ENCODE measurements at regions not wholly inside any gene's neighbourhood (a gene's known extent, or its start where the extent isn't known, plus 50 kb on each side); places are given as distances from the start of the nearest gene placed in this dataset.

DNA sequence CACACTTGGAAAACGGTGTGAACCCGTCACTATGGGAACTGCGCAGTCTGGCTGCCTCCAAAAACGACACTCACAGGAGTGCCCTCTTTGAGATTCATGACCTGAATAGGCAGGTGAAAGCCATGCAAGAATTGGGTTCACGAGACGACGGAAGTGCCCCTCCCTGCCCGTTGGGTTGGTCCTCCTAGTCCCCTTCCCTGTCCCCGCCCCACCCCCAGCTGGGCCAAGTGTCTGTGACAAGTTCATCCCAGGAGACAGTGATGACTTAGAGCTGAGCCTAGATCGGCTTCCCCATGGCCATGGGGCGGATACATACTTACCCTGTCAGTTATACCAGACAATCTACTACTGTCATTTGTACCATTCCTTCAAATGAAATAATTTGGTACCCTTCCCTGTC, 1137.7 kb upstream of the CHAC2 start:
- no peak overlapping the region for H3K4me2 ChIP-seq (ENCODE audit: unreplicated experiment)
- WGBS, 2 experiments (ENCODE audit: low coverage in 1 of 2, low lambda C conversion rate in 2 of 2, missing lambda C conversion rate in 2 of 2): 50% methylated on average over 7 to 11 of the region's 11 CpGs
- no peaks in the 10 kb centered on the region for H3F3A ChIP-seq (ENCODE audit: insufficient read depth)
- TF ChIP-seq EZH2 (IDR thresholded peaks at IDR 0.05; ENCODE audit: insufficient read depth, poor library complexity, severe bottlenecking): no peak
- H4K20me1 ChIP-seq (ENCODE audit: insufficient read depth): no peaks in the 10 kb centered on the region
- no peaks in the 10 kb centered on the region for H3K4me1 ChIP-seq (ENCODE audit: insufficient read depth)
- H3K9me2 ChIP-seq (ENCODE audit: insufficient read depth): no peaks in the 10 kb centered on the region
- no peak overlapping the region for H3K27ac ChIP-seq
- H3K9me3 ChIP-seq (ENCODE audit: low read depth): no peaks in the 10 kb centered on the region
- H3K36me3 ChIP-seq (ENCODE audit: low read depth): no peaks in the 10 kb centered on the region
- H3K4me3 ChIP-seq: no peak overlapping the region
- in situ Hi-C loops (cut with MboI): no loop called here
- no peaks in the 10 kb centered on the region for H3K27me3 ChIP-seq (replicated peaks; ENCODE audit: insufficient read depth)
- no peak overlapping the region for H2AFZ ChIP-seq
- no peak for DNase-seq
- H3K9ac ChIP-seq: no peak overlapping the region
- no peaks in the 10 kb centered on the region for H3K79me2 ChIP-seq (ENCODE audit: insufficient read depth)

DNA sequence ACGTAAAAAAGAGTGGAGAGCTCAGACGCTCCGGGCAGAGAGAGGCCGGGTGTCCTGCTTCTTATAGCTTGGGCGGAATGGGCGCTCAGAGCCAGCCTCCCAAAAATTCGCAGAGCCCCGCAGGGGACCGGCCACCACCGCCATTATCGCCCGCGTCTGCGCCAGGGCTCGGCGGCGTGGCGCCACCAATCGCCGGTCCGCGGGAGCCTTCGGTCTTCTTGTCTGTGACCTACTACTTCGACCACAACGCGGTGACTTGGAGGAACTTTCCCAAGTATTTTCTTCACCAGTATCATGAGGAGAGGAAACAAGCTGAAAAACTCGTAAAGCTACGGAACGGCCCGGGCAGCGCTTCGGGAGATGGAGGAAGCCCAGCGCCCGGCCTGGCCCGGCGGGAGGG, 1138.1 kb upstream of the CHAC2 start:
- Histone ChIP-seq H3K27ac (no peak overlapping the region), H3F3A (ENCODE audit: insufficient read depth) (no peaks in the 10 kb centered on the region), H4K20me1 (ENCODE audit: insufficient read depth) (no peaks in the 10 kb centered on the region), H3K4me1 (ENCODE audit: insufficient read depth) (no peaks in the 10 kb centered on the region), H3K79me2 (ENCODE audit: insufficient read depth) (no peaks in the 10 kb centered on the region), H3K27me3 (replicated peaks; ENCODE audit: insufficient read depth) (no peaks in the 10 kb centered on the region), H3K9me3 (ENCODE audit: low read depth) (no peaks in the 10 kb centered on the region), H2AFZ (no peak overlapping the region), H3K36me3 (ENCODE audit: low read depth) (no peaks in the 10 kb centered on the region), H3K9ac (no peak overlapping the region), H3K4me2 (ENCODE audit: unreplicated experiment) (no peak overlapping the region), H3K9me2 (ENCODE audit: insufficient read depth) (no peaks in the 10 kb centered on the region), H3K4me3 (no peak overlapping the region)
- no peak for DNase-seq
- in situ Hi-C loops (cut with MboI): no loop called here
- WGBS, 2 experiments (ENCODE audit: low coverage in 1 of 2, low lambda C conversion rate in 2 of 2, missing lambda C conversion rate in 2 of 2): 79 to 83% methylated on average over 36 of the region's 36 CpGs
- TF ChIP-seq EZH2 (IDR thresholded peaks at IDR 0.05; ENCODE audit: insufficient read depth, poor library complexity, severe bottlenecking) (no peak), EZH2phosphoT487 (IDR thresholded peaks at IDR 0.05; ENCODE audit: insufficient read depth, low read depth) (no peak)

DNA sequence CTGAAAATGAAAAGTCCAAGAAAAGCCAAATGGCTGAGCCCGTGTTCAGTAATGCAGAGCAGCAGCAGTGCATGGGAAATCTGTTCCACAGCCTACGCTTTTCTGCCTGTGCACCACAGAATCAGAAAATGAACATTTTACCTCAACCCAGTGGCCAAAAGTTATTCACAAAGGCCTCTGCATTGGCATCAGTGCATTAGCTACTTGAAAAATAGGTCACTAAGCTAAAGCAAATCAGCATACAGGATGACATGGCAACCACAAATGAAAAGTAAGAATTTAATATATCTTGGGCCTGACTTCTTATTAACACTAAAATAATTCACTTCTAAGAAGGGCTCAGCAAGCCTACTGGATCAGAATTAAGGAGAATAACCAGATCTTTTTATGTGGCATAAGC, 1145.3 kb upstream of the CHAC2 start:
- TF ChIP-seq EZH2phosphoT487 (IDR thresholded peaks at IDR 0.05; ENCODE audit: insufficient read depth, low read depth): no peak
- TF ChIP-seq EZH2 (IDR thresholded peaks at IDR 0.05; ENCODE audit: insufficient read depth, poor library complexity, severe bottlenecking): no peak
- Histone ChIP-seq H3K27me3 (replicated peaks; ENCODE audit: insufficient read depth) (no peaks in the 10 kb centered on the region), H3K9me2 (ENCODE audit: insufficient read depth) (no peaks in the 10 kb centered on the region), H3K9me3 (ENCODE audit: low read depth) (no peaks in the 10 kb centered on the region), H3K9ac (no peak overlapping the region), H3K4me1 (ENCODE audit: insufficient read depth) (no peaks in the 10 kb centered on the region), H3F3A (ENCODE audit: insufficient read depth) (no peaks in the 10 kb centered on the region), H3K27ac (no peak overlapping the region), H2AFZ (no peak overlapping the region), H3K36me3 (ENCODE audit: low read depth) (no peaks in the 10 kb centered on the region), H3K4me3 (no peak overlapping the region), H3K4me2 (ENCODE audit: unreplicated experiment) (no peak overlapping the region), H4K20me1 (ENCODE audit: insufficient read depth) (no peaks in the 10 kb centered on the region), H3K79me2 (ENCODE audit: insufficient read depth) (no peaks in the 10 kb centered on the region)
- no peak for DNase-seq
- WGBS, 2 experiments (ENCODE audit: low coverage in 1 of 2, low lambda C conversion rate in 2 of 2, missing lambda C conversion rate in 2 of 2): 17 to 20% methylated on average over 2 of the region's 2 CpGs
- in situ Hi-C loops (cut with MboI): no loop called here

DNA sequence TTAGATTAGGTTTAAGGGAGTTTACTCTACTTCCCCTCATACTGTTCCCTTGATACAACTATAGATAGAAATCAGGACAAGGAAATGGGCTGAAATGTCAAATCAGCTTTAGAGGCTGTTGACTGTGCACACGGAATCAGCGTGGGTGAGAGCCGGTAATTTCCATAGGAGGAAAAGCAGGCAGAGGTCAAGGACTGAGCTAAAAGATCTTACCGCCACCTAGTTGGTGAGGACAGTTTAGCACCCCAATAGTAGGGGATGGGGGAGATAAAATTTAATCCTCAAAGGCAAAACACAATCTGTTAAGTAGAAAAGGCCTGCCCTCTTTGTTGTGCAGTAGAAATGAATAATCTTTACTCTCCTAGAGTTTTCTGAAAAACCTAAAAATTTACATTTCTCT, 1154.5 kb upstream of the CHAC2 start:
- Histone ChIP-seq H3K79me2 (ENCODE audit: insufficient read depth) (no peaks in the 10 kb centered on the region), H4K20me1 (ENCODE audit: insufficient read depth) (no peaks in the 10 kb centered on the region), H3K27me3 (replicated peaks; ENCODE audit: insufficient read depth) (no peaks in the 10 kb centered on the region), H2AFZ (no peak overlapping the region), H3K36me3 (ENCODE audit: low read depth) (no peaks in the 10 kb centered on the region), H3K4me2 (ENCODE audit: unreplicated experiment) (no peak overlapping the region), H3F3A (ENCODE audit: insufficient read depth) (no peaks in the 10 kb centered on the region), H3K9me3 (ENCODE audit: low read depth) (no peaks in the 10 kb centered on the region), H3K4me3 (no peak overlapping the region), H3K4me1 (ENCODE audit: insufficient read depth) (no peaks in the 10 kb centered on the region), H3K27ac (no peak overlapping the region), H3K9ac (no peak overlapping the region), H3K9me2 (ENCODE audit: insufficient read depth) (no peaks in the 10 kb centered on the region)
- DNase-seq: no peak
- WGBS, 2 experiments (ENCODE audit: low coverage in 1 of 2, low lambda C conversion rate in 2 of 2, missing lambda C conversion rate in 2 of 2): 6 to 11% methylated on average over 4 of the region's 4 CpGs
- in situ Hi-C loops (cut with MboI): no loop called here
- TF ChIP-seq EZH2 (IDR thresholded peaks at IDR 0.05; ENCODE audit: insufficient read depth, poor library complexity, severe bottlenecking) (no peak), EZH2phosphoT487 (IDR thresholded peaks at IDR 0.05; ENCODE audit: insufficient read depth, low read depth) (no peak)

DNA sequence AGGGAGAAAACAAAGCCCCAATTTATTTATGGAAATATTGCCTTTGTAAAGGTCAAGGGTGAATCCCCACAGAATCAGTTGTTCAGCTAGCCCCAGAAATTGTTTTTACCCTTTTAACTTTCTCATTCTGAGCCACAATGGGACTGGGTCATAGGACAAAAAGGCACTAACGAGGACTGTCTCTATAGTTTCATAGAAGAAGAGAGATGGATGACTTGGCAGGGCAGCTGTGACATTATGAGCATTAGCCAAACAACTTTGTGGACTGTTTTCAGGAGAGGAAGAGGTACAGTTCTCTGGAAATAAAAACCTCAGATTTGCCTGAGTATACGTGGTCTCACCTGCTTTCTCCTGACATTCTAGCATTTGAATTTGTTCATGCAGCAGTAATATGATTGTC, 1155.8 kb upstream of the CHAC2 start:
- 0 to 6% methylated on average over 2 of the region's 2 CpGs for WGBS, 2 experiments (ENCODE audit: low coverage in 1 of 2, low lambda C conversion rate in 2 of 2, missing lambda C conversion rate in 2 of 2)
- TF ChIP-seq EZH2 (IDR thresholded peaks at IDR 0.05; ENCODE audit: insufficient read depth, poor library complexity, severe bottlenecking) (no peak), EZH2phosphoT487 (IDR thresholded peaks at IDR 0.05; ENCODE audit: insufficient read depth, low read depth) (no peak)

More for the DNA sequence above, 1155.8 kb upstream of the CHAC2 start:
- Histone ChIP-seq H3K9me3 (ENCODE audit: low read depth) (no peaks in the 10 kb centered on the region), H3K27ac (no peak overlapping the region), H3K4me1 (ENCODE audit: insufficient read depth) (no peaks in the 10 kb centered on the region), H3K4me3 (no peak overlapping the region), H3K79me2 (ENCODE audit: insufficient read depth) (no peaks in the 10 kb centered on the region), H4K20me1 (ENCODE audit: insufficient read depth) (no peaks in the 10 kb centered on the region), H2AFZ (no peak overlapping the region), H3K9me2 (ENCODE audit: insufficient read depth) (no peaks in the 10 kb centered on the region), H3F3A (ENCODE audit: insufficient read depth) (no peaks in the 10 kb centered on the region), H3K36me3 (ENCODE audit: low read depth) (no peaks in the 10 kb centered on the region), H3K27me3 (replicated peaks; ENCODE audit: insufficient read depth) (no peaks in the 10 kb centered on the region), H3K4me2 (ENCODE audit: unreplicated experiment) (no peak overlapping the region), H3K9ac (no peak overlapping the region)
- in situ Hi-C loops (cut with MboI): no loop called here
- DNase-seq: no peak

Measured in GM23248 (cell line).